ENCODE measurements at regions not wholly inside any gene's neighbourhood (a gene's known extent, or its start where the extent isn't known, plus 50 kb on each side); places are given as distances from the start of the nearest gene placed in this dataset.

DNA sequence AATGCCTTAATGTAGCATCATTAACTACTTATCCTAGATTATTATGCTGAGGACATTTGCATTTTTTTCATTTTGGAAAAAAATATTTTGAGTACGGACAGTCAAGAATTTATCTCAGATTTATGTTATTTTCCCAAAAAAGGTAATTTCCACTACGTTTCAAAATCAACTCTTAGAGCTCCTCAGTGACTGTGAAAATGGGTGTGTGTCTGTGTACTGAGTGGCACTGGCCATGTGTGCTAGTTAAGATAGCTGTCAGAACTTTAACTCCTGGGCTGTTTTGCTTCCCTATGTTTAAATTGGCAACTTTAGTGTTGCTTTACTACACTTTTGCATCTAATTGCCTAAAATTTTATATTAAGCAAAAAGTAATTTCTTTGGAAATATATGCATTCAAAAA, 927.4 kb downstream of the EFNB2 start:
- no peaks in the 10 kb centered on the region for H3K4me1 ChIP-seq (ENCODE audit: low read depth)
- H3K9me3 ChIP-seq = no peaks in the 10 kb centered on the region
- no peak overlapping the region for H3K4me3 ChIP-seq
- TF ChIP-seq, protein P1, sequence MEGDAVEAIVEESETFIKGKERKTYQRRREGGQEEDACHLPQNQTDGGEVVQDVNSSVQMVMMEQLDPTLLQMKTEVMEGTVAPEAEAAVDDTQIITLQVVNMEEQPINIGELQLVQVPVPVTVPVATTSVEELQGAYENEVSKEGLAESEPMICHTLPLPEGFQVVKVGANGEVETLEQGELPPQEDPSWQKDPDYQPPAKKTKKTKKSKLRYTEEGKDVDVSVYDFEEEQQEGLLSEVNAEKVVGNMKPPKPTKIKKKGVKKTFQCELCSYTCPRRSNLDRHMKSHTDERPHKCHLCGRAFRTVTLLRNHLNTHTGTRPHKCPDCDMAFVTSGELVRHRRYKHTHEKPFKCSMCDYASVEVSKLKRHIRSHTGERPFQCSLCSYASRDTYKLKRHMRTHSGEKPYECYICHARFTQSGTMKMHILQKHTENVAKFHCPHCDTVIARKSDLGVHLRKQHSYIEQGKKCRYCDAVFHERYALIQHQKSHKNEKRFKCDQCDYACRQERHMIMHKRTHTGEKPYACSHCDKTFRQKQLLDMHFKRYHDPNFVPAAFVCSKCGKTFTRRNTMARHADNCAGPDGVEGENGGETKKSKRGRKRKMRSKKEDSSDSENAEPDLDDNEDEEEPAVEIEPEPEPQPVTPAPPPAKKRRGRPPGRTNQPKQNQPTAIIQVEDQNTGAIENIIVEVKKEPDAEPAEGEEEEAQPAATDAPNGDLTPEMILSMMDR (IDR thresholded peaks at IDR 0.05) = no peak
- ATAC-seq (peak; percentile 73), DNase-seq (peak in 1 of 3 donors; percentile 22)
- H3K36me3 ChIP-seq (ENCODE audit: low read depth) = no peaks in the 10 kb centered on the region
- intact Hi-C loops (cut with DNase I, micrococcal nuclease) = no loop called here

DNA sequence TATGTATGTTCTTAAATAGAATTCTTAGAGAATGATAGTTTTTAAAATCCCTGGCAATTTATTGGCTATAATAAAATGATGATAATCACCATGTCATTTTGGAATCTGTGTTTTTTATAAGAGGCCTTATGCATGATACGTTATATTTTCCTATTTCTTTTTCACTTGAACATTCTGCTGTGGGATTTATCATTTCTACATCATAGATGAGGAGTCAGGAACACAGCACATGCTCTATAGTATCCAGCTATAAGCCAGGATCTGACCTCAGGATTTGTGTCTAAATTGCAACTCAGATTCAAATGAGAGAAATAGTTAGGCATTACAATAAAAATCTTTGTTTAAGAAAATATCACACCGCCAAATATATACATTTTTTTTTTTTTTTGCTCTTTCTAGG, 928.0 kb downstream of the EFNB2 start:
- Histone ChIP-seq H3K4me3 (no peak overlapping the region), H3K9me3 (no peaks in the 10 kb centered on the region), H3K4me1 (ENCODE audit: low read depth) (no peaks in the 10 kb centered on the region), H3K36me3 (ENCODE audit: low read depth) (no peaks in the 10 kb centered on the region)
- ATAC-seq (no peak), DNase-seq (no peak)
- intact Hi-C loops (cut with DNase I, micrococcal nuclease) = no loop called here
- TF ChIP-seq, protein P1 (IDR thresholded peaks at IDR 0.05) = no peak

GRCh38 chr13:105607016-105607415, 928.4 kb downstream of the EFNB2 start:
- no peaks in the 10 kb centered on the region for H3K36me3 ChIP-seq (ENCODE audit: low read depth)
- no peaks in the 10 kb centered on the region for H3K9me3 ChIP-seq
- no peak overlapping the region for H3K4me3 ChIP-seq
- intact Hi-C loops (cut with DNase I, micrococcal nuclease) = no loop called here
- TF ChIP-seq, protein P1 (IDR thresholded peaks at IDR 0.05) = no peak
- ATAC-seq = no peak
- DNase-seq = no peak
- no peaks in the 10 kb centered on the region for H3K4me1 ChIP-seq (ENCODE audit: low read depth)

DNA sequence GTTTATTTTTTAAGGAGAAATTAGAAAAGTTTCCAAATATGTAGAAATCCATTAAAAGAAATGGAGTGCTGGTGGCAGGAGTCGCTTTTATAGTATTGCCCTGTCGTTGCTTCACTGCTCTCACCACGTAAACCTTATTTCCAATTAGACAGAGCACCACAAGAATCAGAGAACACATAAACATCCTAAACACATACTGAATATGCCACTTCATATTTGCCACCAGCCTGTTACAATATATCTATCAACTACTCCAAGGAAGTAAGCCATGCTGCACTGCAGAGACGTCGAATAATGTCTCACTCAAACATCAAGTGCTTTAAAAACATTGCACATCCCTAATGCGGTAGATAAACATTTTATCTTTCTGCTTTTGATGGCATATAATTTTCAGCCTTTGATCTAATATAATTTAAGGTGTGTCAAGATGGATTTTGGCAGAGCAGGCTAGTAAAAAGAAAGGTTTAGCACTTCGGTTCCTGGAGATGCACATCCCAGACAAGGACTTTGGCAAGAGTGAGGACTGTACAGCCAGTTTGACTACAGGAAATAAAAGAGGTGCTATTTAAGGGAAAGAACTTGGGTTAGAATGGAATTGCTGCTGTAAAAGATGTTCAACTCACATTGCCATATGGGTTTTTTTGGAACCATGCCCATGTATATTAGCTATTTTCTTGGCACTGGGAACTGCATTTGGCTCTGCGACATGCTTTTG, 932.3 kb downstream of the EFNB2 start:
- TF ChIP-seq, protein P1 (IDR thresholded peaks at IDR 0.05) = no peak
- H3K4me1 ChIP-seq (ENCODE audit: low read depth) = no peaks in the 10 kb centered on the region
- DNase-seq = peak in 1 of 3 donors; percentile 40
- H3K9me3 ChIP-seq = no peaks in the 10 kb centered on the region
- H3K4me3 ChIP-seq = no peak overlapping the region
- intact Hi-C loops (cut with DNase I, micrococcal nuclease) = no loop called here
- peak; percentile 93 for ATAC-seq
- H3K36me3 ChIP-seq (ENCODE audit: low read depth) = no peaks in the 10 kb centered on the region

DNA sequence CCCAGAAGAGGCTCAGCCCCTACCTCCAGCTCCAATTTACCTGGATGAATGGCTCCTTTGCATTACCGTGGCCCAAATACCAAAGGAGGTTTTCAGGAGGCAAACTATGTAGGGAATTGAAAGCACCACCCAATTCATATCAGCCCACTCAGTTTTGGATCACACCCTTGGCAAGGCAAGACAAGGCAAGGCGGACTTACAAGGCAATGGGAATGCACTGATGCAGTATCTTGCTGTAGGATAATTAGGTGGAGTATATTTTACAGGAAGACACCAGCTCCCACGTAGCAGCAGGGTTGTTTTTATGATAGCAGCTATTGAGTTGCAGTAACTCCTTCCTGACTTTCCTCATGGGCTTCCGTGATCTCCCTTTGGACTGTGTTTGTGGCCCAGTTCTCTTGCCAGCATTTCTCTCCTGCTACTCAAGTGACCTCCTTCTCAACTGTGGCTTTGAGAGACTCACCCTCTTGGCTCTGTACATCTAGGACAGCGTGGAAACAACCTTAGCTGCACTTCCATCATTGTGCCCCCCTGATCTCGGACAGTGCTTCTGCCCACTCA, 935.9 kb downstream of the EFNB2 start:
- ATAC-seq = no peak
- H3K9me3 ChIP-seq = no peaks in the 10 kb centered on the region
- no peak for DNase-seq
- no peaks in the 10 kb centered on the region for H3K4me1 ChIP-seq (ENCODE audit: low read depth)
- TF ChIP-seq, protein P1 (IDR thresholded peaks at IDR 0.05) = no peak
- H3K36me3 ChIP-seq (ENCODE audit: low read depth) = no peaks in the 10 kb centered on the region
- no peak overlapping the region for H3K4me3 ChIP-seq
- intact Hi-C loops (cut with DNase I, micrococcal nuclease) = no loop called here
